Endometrium (tissue), 2 donors: ENCODE measurements at regions not wholly inside any gene's neighbourhood (a gene's known extent, or its start where the extent isn't known, plus 50 kb on each side); places are given as distances from the start of the nearest gene placed in this dataset.

ENCODE experiments used
- FAIRE-seq: peaks from 2 replicates; lab custom pipeline; 2012; peaks lifted over from hg19 to GRCh38; lab: Jason Lieb, UNC
- donor health status: control.
- donor health status: control.

DNA sequence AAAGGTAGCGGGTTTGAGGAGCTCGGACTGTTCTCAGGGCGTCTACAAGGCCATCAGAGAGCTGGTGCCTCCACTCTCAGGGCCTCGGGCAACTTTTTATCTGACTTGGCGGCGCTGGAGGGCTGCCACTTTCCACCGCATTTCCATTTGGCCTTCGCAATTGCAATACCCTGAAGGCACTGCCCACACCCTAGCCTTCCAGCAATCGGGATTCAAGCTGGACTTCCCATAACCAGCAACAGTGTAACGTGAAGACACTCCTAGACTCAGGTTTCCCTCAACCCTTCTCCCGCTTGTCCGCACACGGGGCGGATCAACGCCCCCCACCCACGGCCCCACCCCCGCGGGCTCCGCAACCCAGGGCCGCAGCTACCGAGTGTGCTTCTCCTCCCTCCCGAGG is 50.2 kb upstream of the BCOR start:
- FAIRE-seq: no peak
